Uterus (tissue), 3 donors: ENCODE measurements at regions not wholly inside any gene's neighbourhood (a gene's known extent, or its start where the extent isn't known, plus 50 kb on each side); places are given as distances from the start of the nearest gene placed in this dataset.

ENCODE experiments used
- DNase-seq, 2 donors: peaks; one replicate each; pipeline ENCODE4 v3.0.0-alpha.2; 2019 to 2020
- H3K27ac ChIP-seq, 2 donors: fragments of 200-600 bp; sonication (generic); 1 replicate in 1 of 2; 2 replicates in 1 of 2; pipeline ENCODE4 v1.5.1; 2016 to 2018
- H3K27me3 ChIP-seq, 2 donors: fragments of 200-600 bp; sonication (generic); one replicate each; pipeline ENCODE4 v1.5.1; 2018 to 2019; ENCODE audit warnings: control low read depth in 1 of 2
- H3K36me3 ChIP-seq, 2 donors: fragments of 200-600 bp; sonication (generic); one replicate each; pipeline ENCODE4 v1.5.1; 2019; ENCODE audit warnings: control low read depth in 1 of 2
- H3K4me1 ChIP-seq, 2 donors: fragments of 200-600 bp; sonication (generic); one replicate each; pipeline ENCODE4 v1.5.1; 2018 to 2019; ENCODE audit warnings: control low read depth in 1 of 2
- H3K4me3 ChIP-seq, 2 donors: fragments of 200-600 bp; sonication (generic); 1 replicate in 1 of 2; 2 replicates in 1 of 2; pipeline ENCODE4 v1.5.1; 2018 to 2019; ENCODE audit warnings: mild to moderate bottlenecking in 1 of 2
- H3K9me3 ChIP-seq, 2 donors: fragments of 200-600 bp; sonication (generic); one replicate each; pipeline ENCODE4 v1.5.1; 2019; ENCODE audit warnings: control low read depth in 1 of 2
- CTCF ChIP-seq, 4 experiments: fragments of 200-600 bp in 2 of 4; fragments of 450-650 bp in 2 of 4; sonication (generic) in 2 of 4; IDR thresholded peaks; one replicate each; pipeline ENCODE4 v1.5.1; 2016 to 2019; ENCODE audit warnings: antibody characterized with exemption in 4 of 4, mild to moderate bottlenecking in 2 of 4, moderate library complexity in 1 of 4
- POLR2A ChIP-seq, 2 donors: fragments of 450-650 bp; IDR thresholded peaks; one replicate each; pipeline ENCODE4 v1.6.1; 2016; ENCODE audit warnings: antibody characterized with exemption in 2 of 2, mild to moderate bottlenecking in 1 of 2, moderate library complexity in 1 of 2
- intact Hi-C: fragments of 100-400 bp; cut with DNase I; formaldehyde crosslinking; loops from one replicate; pipeline ENCODE4 v1.15.1; 2023; ENCODE audit warnings: low total_unique reads
- donor health status: DM: yes; HTN: yes; CAD: no.

DNA sequence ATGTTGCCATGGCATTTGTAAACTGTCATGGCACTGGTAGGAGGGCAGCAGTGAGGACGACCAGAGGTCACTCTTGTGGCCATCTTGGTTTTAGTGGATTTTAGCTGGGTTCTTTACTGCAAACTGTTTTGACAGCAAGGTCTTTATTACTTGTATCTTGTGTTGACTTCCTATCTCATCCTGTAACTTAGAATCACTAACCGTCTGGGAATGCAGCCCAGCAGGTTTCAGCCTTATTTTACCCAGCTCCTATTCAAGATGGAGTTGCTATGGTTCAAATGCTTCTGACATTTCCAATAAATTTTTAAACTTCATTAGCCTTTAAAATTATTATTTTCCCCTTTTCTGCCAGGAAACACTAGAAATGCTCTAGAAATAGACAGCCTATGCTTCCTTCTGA lies 839.1 kb downstream of the NR2F1-AS1 start:
- H3K4me3 ChIP-seq, result no peak overlapping the region
- H3K27ac ChIP-seq, result no peak overlapping the region
- no peaks in the 10 kb centered on the region for H3K27me3 ChIP-seq
- TF ChIP-seq CTCF (IDR thresholded peaks at IDR 0.05) (no peak), POLR2A (IDR thresholded peaks at IDR 0.05) (no peak)
- H3K9me3 ChIP-seq, result no peaks in the 10 kb centered on the region
- intact Hi-C loops, result no loop called here
- H3K36me3 ChIP-seq, result no peaks in the 10 kb centered on the region
- DNase-seq, result no peak
- no peaks in the 10 kb centered on the region for H3K4me1 ChIP-seq

GRCh38 chr5:92734211-92734940 lies 846.6 kb downstream of the NR2F1-AS1 start:
- no peak for TF ChIP-seq POLR2A (IDR thresholded peaks at IDR 0.05)
- no peak for TF ChIP-seq CTCF (IDR thresholded peaks at IDR 0.05)
- DNase-seq, result no peak
- Histone ChIP-seq H3K27me3 (no peaks in the 10 kb centered on the region), H3K4me3 (no peak overlapping the region), H3K27ac (no peak overlapping the region), H3K9me3 (no peaks in the 10 kb centered on the region), H3K36me3 (no peaks in the 10 kb centered on the region), H3K4me1 (no peaks in the 10 kb centered on the region)
- intact Hi-C loops, result no loop called here

DNA sequence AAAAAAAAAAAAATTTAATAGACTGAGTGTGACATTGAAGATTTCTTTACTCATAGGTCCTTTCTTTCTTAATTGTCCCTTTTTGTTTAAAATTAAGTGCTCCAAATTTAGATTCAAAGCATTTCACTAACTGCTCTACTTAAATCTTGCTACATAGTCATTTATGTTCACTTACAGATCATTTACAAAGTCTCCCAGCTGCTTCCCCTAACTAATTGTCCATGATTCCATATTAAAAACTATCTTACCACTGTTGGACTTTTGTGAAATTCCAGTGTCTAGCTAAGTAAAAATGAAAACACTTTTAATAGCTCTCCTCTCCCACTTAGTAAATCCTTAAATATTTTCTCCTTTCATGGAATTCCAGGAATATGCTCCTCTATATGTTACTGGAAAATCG lies 850.5 kb downstream of the NR2F1-AS1 start:
- intact Hi-C loops, result no loop called here

GRCh38 chr5:92729088-92729487 lies 851.9 kb downstream of the NR2F1-AS1 start:
- TF ChIP-seq CTCF (IDR thresholded peaks at IDR 0.05) (no peak), POLR2A (IDR thresholded peaks at IDR 0.05) (no peak)

More for the DNA sequence above, 850.5 kb downstream of the NR2F1-AS1 start:
- H3K9me3 ChIP-seq, result no peaks in the 10 kb centered on the region
- no peak for DNase-seq
- TF ChIP-seq POLR2A (IDR thresholded peaks at IDR 0.05) (no peak), CTCF (IDR thresholded peaks at IDR 0.05) (no peak)
- H3K27me3 ChIP-seq, result no peaks in the 10 kb centered on the region
- no peaks in the 10 kb centered on the region for H3K36me3 ChIP-seq
- H3K4me1 ChIP-seq, result no peaks in the 10 kb centered on the region
- no peak overlapping the region for H3K4me3 ChIP-seq
- no peak overlapping the region for H3K27ac ChIP-seq

DNA sequence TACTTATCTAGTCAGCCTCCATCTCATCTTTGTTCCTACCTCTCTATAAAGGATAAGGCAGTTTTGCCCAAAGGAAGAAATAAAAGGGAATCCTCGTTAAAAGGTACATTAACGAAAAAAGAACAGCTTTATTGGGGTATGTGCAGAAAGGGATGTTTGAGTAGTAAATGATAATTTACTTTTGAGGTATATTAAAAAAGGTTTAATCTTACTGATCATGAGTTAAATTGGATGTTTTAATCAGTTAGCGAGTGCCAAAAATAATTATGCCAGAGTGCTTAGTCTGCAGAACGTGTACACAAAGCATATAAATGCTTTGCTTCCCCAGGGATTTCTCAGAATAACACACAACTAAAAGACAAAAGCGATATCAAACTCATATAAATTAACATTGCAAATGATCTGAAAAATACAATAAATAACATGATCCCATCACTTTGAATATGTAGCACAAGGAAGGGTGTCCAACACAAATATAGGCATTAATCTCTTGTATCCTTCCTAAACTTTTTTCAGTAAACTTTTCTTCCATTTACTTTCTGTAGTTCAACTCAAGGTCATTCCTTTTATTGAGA lies 865.0 kb downstream of the NR2F1-AS1 start:
- Histone ChIP-seq H3K27ac (no peak overlapping the region), H3K9me3 (no peaks in the 10 kb centered on the region)

More at GRCh38 chr5:92729088-92729487, 851.9 kb downstream of the NR2F1-AS1 start:
- Histone ChIP-seq H3K4me3 (no peak overlapping the region), H3K27ac (no peak overlapping the region), H3K36me3 (no peaks in the 10 kb centered on the region), H3K4me1 (no peaks in the 10 kb centered on the region), H3K27me3 (no peaks in the 10 kb centered on the region), H3K9me3 (no peaks in the 10 kb centered on the region)
- DNase-seq, result no peak
- intact Hi-C loops, result no loop called here

More for the DNA sequence above, 865.0 kb downstream of the NR2F1-AS1 start:
- intact Hi-C loops, result no loop called here
- Histone ChIP-seq H3K27me3 (no peaks in the 10 kb centered on the region), H3K36me3 (no peaks in the 10 kb centered on the region), H3K4me3 (no peak overlapping the region), H3K4me1 (no peaks in the 10 kb centered on the region)
- no peak for DNase-seq
- no peak for TF ChIP-seq POLR2A (IDR thresholded peaks at IDR 0.05)
- no peak for TF ChIP-seq CTCF (IDR thresholded peaks at IDR 0.05)
